Common myeloid progenitor, CD34-positive (primary cell): ENCODE measurements at regions not wholly inside any gene's neighbourhood (a gene's known extent, or its start where the extent isn't known, plus 50 kb on each side); places are given as distances from the start of the nearest gene placed in this dataset.

Experiments used
- CTCF ChIA-PET: fragments of 350-600 bp; sonication (Branson Sonifier 250); formaldehyde crosslinking; loops from one replicate; lab custom pipeline; 2021; ENCODE audit warnings: antibody characterized with exemption; lab: Charles Lee
- POLR2A ChIA-PET: fragments of 350-600 bp; sonication (Branson Sonifier 250); formaldehyde crosslinking; loops from one replicate; lab custom pipeline; 2021; ENCODE audit warnings: antibody characterized with exemption; lab: Charles Lee
- DNase-seq, 3 donors: peaks; one replicate each; pipeline versions ENCODE4 v3.0.0 to v3.0.0-alpha.2; 2013
- H3K27ac ChIP-seq, 2 experiments: 1 replicate in 1 of 2; 2 replicates in 1 of 2; pipeline ENCODE4 v1.7.0; 2013; ENCODE audit warnings: inconsistent platforms in 2 of 2, low read length in 2 of 2, mild to moderate bottlenecking in 2 of 2, low read depth in 1 of 2, moderate library complexity in 1 of 2; ENCODE audit not compliant: severe bottlenecking in 2 of 2, insufficient read depth in 1 of 2, poor library complexity in 1 of 2
- H3K27me3 ChIP-seq, 5 experiments: replicated peaks in 2 of 5; 1 replicate in 3 of 5; 2 replicates in 2 of 5; pipeline versions ENCODE4 v1.6.1 to v1.7.0; 2013; ENCODE audit warnings: low read length in 4 of 5, mild to moderate bottlenecking in 2 of 5, moderate library complexity in 2 of 5, inconsistent platforms in 1 of 5; ENCODE audit not compliant: insufficient read depth in 5 of 5, control insufficient read depth in 4 of 5
- H3K36me3 ChIP-seq, 4 experiments: 1 replicate in 2 of 4; 2 replicates in 2 of 4; pipeline versions ENCODE4 v1.6.1 to v1.7.0; 2013; ENCODE audit warnings: low read length in 3 of 4, control low read depth in 1 of 4, mild to moderate bottlenecking in 1 of 4; ENCODE audit not compliant: control insufficient read depth in 4 of 4, insufficient read depth in 4 of 4
- H3K4me1 ChIP-seq, 4 experiments: 1 replicate in 3 of 4; 2 replicates in 1 of 4; pipeline versions ENCODE4 v1.6.1 to v1.7.1; 2013; ENCODE audit warnings: low read length in 3 of 4, mild to moderate bottlenecking in 3 of 4, control low read depth in 1 of 4, inconsistent platforms in 1 of 4, moderate library complexity in 1 of 4; ENCODE audit not compliant: control insufficient read depth in 4 of 4, insufficient read depth in 4 of 4; ENCODE audit errors: control extremely low read depth in 1 of 4
- H3K4me3 ChIP-seq, 7 experiments: 1 replicate in 4 of 7; 2 replicates in 3 of 7; pipeline versions ENCODE4 v1.5.1 to v1.7.0; 2013; ENCODE audit warnings: mild to moderate bottlenecking in 7 of 7, low read length in 6 of 7, moderate library complexity in 6 of 7, inconsistent platforms in 2 of 7, low read depth in 2 of 7, control low read depth in 1 of 7; ENCODE audit not compliant: insufficient read depth in 4 of 7, control insufficient read depth in 1 of 7; ENCODE audit errors: extremely low read depth in 1 of 7
- H3K9me3 ChIP-seq, 5 experiments: 1 replicate in 4 of 5; 2 replicates in 1 of 5; pipeline versions ENCODE4 v1.6.1 to v1.7.1; 2013; ENCODE audit warnings: low read length in 4 of 5, mild to moderate bottlenecking in 2 of 5, inconsistent platforms in 1 of 5, low read depth in 1 of 5, moderate library complexity in 1 of 5; ENCODE audit not compliant: control insufficient read depth in 4 of 5, insufficient read depth in 2 of 5; ENCODE audit errors: control extremely low read depth in 1 of 5
- whole genome bisulfite sequencing: methylation state at CpG from one replicate; pipeline ENCODE4 v1.1.5; 2013; ENCODE audit not compliant: insufficient coverage; 5-methylcytosine and 5-hydroxymethylcytosine counted together

- ChIA-PET CTCF (no interaction called here), POLR2A (no interaction called here)
- no peak overlapping the region for H3K27ac ChIP-seq
- no peaks in the 10 kb centered on the region for H3K27me3 ChIP-seq
- H3K9me3 ChIP-seq, result no peaks in the 10 kb centered on the region
- H3K4me3 ChIP-seq, result no peak overlapping the region
- DNase-seq, result no peak
- H3K4me1 ChIP-seq, result peaks cover 0 to 4% (median 0%) of the 10 kb centered on the region in 4 experiments
- 100% methylated on average over 1 of the region's 2 CpGs for WGBS
- H3K36me3 ChIP-seq, result no peaks in the 10 kb centered on the region
Measured at GRCh38 chr13:84959818-84960217, 839.4 kb downstream of the SLITRK6 start.

DNA sequence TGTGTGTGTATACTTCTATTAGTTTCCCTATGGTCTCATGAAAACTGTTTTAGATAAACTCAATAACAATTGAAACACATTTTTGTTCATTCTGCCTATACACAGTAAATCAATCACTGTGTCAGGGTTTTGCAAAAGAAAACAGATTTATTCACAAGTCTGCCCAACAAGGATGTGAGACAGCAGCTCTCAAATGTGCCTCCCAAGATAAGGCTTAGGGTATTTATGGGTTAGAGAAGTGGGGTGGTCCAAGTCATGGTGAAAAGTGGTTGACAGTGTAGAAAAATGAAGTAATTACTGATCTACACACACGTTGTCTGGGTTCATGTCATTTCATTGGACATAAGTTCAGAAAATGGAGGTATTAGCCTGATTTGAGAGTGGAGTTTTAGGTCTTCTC, 844.6 kb downstream of the SLITRK6 start:
- 0% methylated on average over 1 of the region's 1 CpG for WGBS
- no peak overlapping the region for H3K27ac ChIP-seq
- CTCF ChIA-PET, result no interaction called here
- H3K9me3 ChIP-seq, result no peaks in the 10 kb centered on the region
- no peaks in the 10 kb centered on the region for H3K36me3 ChIP-seq
- POLR2A ChIA-PET, result no interaction called here
- H3K4me1 ChIP-seq, result no peaks in the 10 kb centered on the region
- H3K4me3 ChIP-seq, result no peak overlapping the region
- peak in 2 of 3 donors; percentile 72 to 89 for DNase-seq
- no peaks in the 10 kb centered on the region for H3K27me3 ChIP-seq

DNA sequence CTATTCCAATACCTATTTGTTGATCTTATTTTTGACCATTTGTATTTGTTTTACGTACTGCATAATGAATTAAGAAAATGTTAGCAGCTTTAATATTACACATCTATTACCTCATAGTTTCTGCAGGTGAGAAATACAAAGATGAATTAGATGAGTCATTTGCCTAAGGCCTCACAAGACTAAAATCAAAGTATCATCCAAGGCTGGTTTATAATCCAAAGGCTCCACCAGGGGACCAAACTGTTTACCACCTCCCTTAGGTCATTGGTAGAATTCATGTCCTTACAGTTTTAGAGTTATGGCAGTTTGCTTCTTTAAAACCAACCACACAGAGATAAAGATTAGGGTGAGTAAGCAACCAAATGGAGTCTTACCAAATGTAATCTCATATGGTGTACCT, 848.1 kb downstream of the SLITRK6 start:
- no peak overlapping the region for H3K27ac ChIP-seq
- no peak for DNase-seq
- no CpG with 5 or more reads among the region's 1 CpG for WGBS
- peaks cover 0 to under 1% (median 0%) of the 10 kb centered on the region in 4 experiments for H3K4me1 ChIP-seq
- no peaks in the 10 kb centered on the region for H3K27me3 ChIP-seq
- H3K4me3 ChIP-seq, result no peak overlapping the region
- CTCF ChIA-PET, result no interaction called here
- peaks cover 0 to 6% (median 0%) of the 10 kb centered on the region in 5 experiments for H3K9me3 ChIP-seq
- POLR2A ChIA-PET, result no interaction called here
- H3K36me3 ChIP-seq, result no peaks in the 10 kb centered on the region

- CTCF ChIA-PET, result no interaction called here
- peak overlapping the region in 1 of 7 experiments; percentile 45 for H3K4me3 ChIP-seq
- peak in 2 of 3 donors; percentile 44 to 52 for DNase-seq
Measured at GRCh38 chr13:84946192-84946591, 853.0 kb downstream of the SLITRK6 start.

GRCh38 chr13:84940798-84941197, 858.4 kb downstream of the SLITRK6 start:
- WGBS, result 95% methylated on average over 4 of the region's 6 CpGs
- CTCF ChIA-PET, result no interaction called here
- H3K4me3 ChIP-seq, result no peak overlapping the region
- no peaks in the 10 kb centered on the region for H3K36me3 ChIP-seq
- no peaks in the 10 kb centered on the region for H3K27me3 ChIP-seq
- H3K4me1 ChIP-seq, result no peaks in the 10 kb centered on the region
- H3K9me3 ChIP-seq, result peaks cover 0 to 2% (median 0%) of the 10 kb centered on the region in 5 experiments
- H3K27ac ChIP-seq, result no peak overlapping the region
- no peak for DNase-seq
- POLR2A ChIA-PET, result no interaction called here

More at GRCh38 chr13:84946192-84946591, 853.0 kb downstream of the SLITRK6 start:
- Histone ChIP-seq H3K27me3 (no peaks in the 10 kb centered on the region), H3K9me3 (peaks cover 0 to 8% (median 0%) of the 10 kb centered on the region in 5 experiments), H3K27ac (peak overlapping the region in 1 of 2 experiments; percentile 4), H3K4me1 (peaks cover 0 to 3% (median 0%) of the 10 kb centered on the region in 4 experiments), H3K36me3 (no peaks in the 10 kb centered on the region)
- WGBS, result no CpG with 5 or more reads among the region's 2 CpGs
- POLR2A ChIA-PET, result no interaction called here

- Histone ChIP-seq H3K36me3 (no peaks in the 10 kb centered on the region), H3K4me3 (no peak overlapping the region), H3K27ac (no peak overlapping the region), H3K9me3 (peaks cover 0 to 2% (median 0%) of the 10 kb centered on the region in 5 experiments), H3K27me3 (no peaks in the 10 kb centered on the region), H3K4me1 (peaks cover 0 to 5% (median under 1%) of the 10 kb centered on the region in 4 experiments)
- POLR2A ChIA-PET, result no interaction called here
- 96% methylated on average over 4 of the region's 6 CpGs for WGBS
- CTCF ChIA-PET, result no interaction called here
- no peak for DNase-seq
Measured at GRCh38 chr13:84940167-84940566, 859.1 kb downstream of the SLITRK6 start.

- CTCF ChIA-PET, result no interaction called here
- H3K36me3 ChIP-seq, result no peaks in the 10 kb centered on the region
- H3K27ac ChIP-seq, result peak overlapping the region in 1 of 2 experiments; percentile 61
- H3K4me1 ChIP-seq, result peaks cover 0 to 18% (median 5%) of the 10 kb centered on the region in 4 experiments
- H3K9me3 ChIP-seq, result no peaks in the 10 kb centered on the region
- H3K4me3 ChIP-seq, result peak overlapping the region in 6 of 7 experiments; percentile 49 to 74 (median 58)
- DNase-seq, result peak in 2 of 3 donors; percentile 30 to 33
- no peaks in the 10 kb centered on the region for H3K27me3 ChIP-seq
- WGBS, result 23% methylated on average over 2 of the region's 4 CpGs
- POLR2A ChIA-PET, result no interaction called here
Measured at GRCh38 chr13:84934911-84935310, 864.3 kb downstream of the SLITRK6 start.
